Liver (tissue), 8 donors: ENCODE measurements at regions not wholly inside any gene's neighbourhood (a gene's known extent, or its start where the extent isn't known, plus 50 kb on each side); places are given as distances from the start of the nearest gene placed in this dataset.

Source experiments
- DNase-seq: peaks from one replicate; pipeline ENCODE4 v3.0.0-alpha.2; 2017; ENCODE audit warnings: low spot score
- H3K27ac ChIP-seq, 2 donors: one replicate each; pipeline ENCODE4 v1.7.0; 2013; ENCODE audit warnings: inconsistent platforms in 2 of 2, low read length in 2 of 2, control low read depth in 1 of 2, low read depth in 1 of 2, mild to moderate bottlenecking in 1 of 2
- H3K27me3 ChIP-seq, 4 donors: one replicate each; pipeline versions ENCODE4 v1.6.1 to v1.7.0; 2013; ENCODE audit warnings: low read length in 3 of 4, inconsistent platforms in 1 of 4, mild to moderate bottlenecking in 1 of 4, moderate library complexity in 1 of 4; ENCODE audit not compliant: control insufficient read depth in 4 of 4, insufficient read depth in 4 of 4
- H3K36me3 ChIP-seq, 4 donors: one replicate each; pipeline versions ENCODE4 v1.6.1 to v1.7.0; 2013; ENCODE audit warnings: low read length in 3 of 4, mild to moderate bottlenecking in 3 of 4, low read depth in 1 of 4, moderate library complexity in 1 of 4; ENCODE audit not compliant: control insufficient read depth in 4 of 4, insufficient read depth in 3 of 4
- H3K4me1 ChIP-seq, 4 donors: one replicate each; pipeline versions ENCODE4 v1.6.1 to v1.7.0; 2013; ENCODE audit warnings: low read length in 3 of 4, mild to moderate bottlenecking in 3 of 4, moderate library complexity in 1 of 4; ENCODE audit not compliant: control insufficient read depth in 4 of 4, insufficient read depth in 4 of 4
- H3K4me3 ChIP-seq, 3 donors: one replicate each; pipeline versions ENCODE4 v1.6.1 to v1.7.0; 2013; ENCODE audit warnings: low read length in 3 of 3, control low read depth in 1 of 3, low read depth in 1 of 3, mild to moderate bottlenecking in 1 of 3
- H3K9ac ChIP-seq, 2 donors: one replicate each; pipeline ENCODE4 v1.7.0; 2013; ENCODE audit warnings: low read length in 2 of 2, mild to moderate bottlenecking in 2 of 2, moderate library complexity in 2 of 2, control low read depth in 1 of 2, low read depth in 1 of 2
- H3K9me3 ChIP-seq, 4 donors: one replicate each; pipeline versions ENCODE4 v1.6.1 to v1.7.0; 2013; ENCODE audit warnings: low read length in 3 of 4; ENCODE audit not compliant: control insufficient read depth in 4 of 4
- ATF3 ChIP-seq: IDR thresholded peaks from 2 replicates; pipeline ENCODE4 v1.6.1; 2016; ENCODE audit warnings: antibody characterized with exemption
- CTCF ChIP-seq: fragments of 150-350 bp; IDR thresholded peaks from 2 replicates; pipeline ENCODE4 v1.5.1; 2017; ENCODE audit warnings: improper control_type of control experiment, low read depth, low read length; ENCODE audit not compliant: missing input control
- EGR1 ChIP-seq, 2 donors: IDR thresholded peaks; 2 replicates each; pipeline ENCODE4 v1.6.1; 2016 to 2018; ENCODE audit warnings: antibody characterized with exemption in 2 of 2, low read depth in 2 of 2
- FOXA1 ChIP-seq: IDR thresholded peaks from 2 replicates; pipeline ENCODE4 v1.6.1; 2016; ENCODE audit warnings: antibody characterized with exemption
- FOXA2 ChIP-seq: IDR thresholded peaks from 2 replicates; pipeline ENCODE4 v1.6.1; 2016; ENCODE audit warnings: antibody characterized with exemption
- GABPA ChIP-seq, 2 donors: IDR thresholded peaks in 1 of 2; conservative IDR thresholded peaks in 1 of 2; 2 replicates each; pipeline ENCODE4 v1.6.1; 2016; ENCODE audit warnings: antibody characterized with exemption in 2 of 2, mild to moderate bottlenecking in 1 of 2, moderate library complexity in 1 of 2
- HNF4A ChIP-seq, 2 donors: conservative IDR thresholded peaks; 2 replicates each; pipeline ENCODE4 v1.6.1; 2016; ENCODE audit warnings: antibody characterized with exemption in 2 of 2, mild to moderate bottlenecking in 2 of 2
- HNF4G ChIP-seq: IDR thresholded peaks from 2 replicates; pipeline ENCODE4 v1.6.1; 2016; ENCODE audit warnings: antibody characterized with exemption
- JUND ChIP-seq, 2 donors: IDR thresholded peaks; 2 replicates each; pipeline ENCODE4 v1.6.1; 2016; ENCODE audit warnings: antibody characterized with exemption in 2 of 2
- MAX ChIP-seq: IDR thresholded peaks from 2 replicates; pipeline ENCODE4 v1.6.1; 2016; ENCODE audit warnings: antibody characterized with exemption
- NR2F2 ChIP-seq: IDR thresholded peaks from 2 replicates; pipeline ENCODE4 v1.6.1; 2016; ENCODE audit warnings: antibody characterized with exemption
- RAD21 ChIP-seq, 2 donors: IDR thresholded peaks; 2 replicates each; pipeline ENCODE4 v1.6.1; 2016; ENCODE audit warnings: antibody characterized with exemption in 2 of 2, mild to moderate bottlenecking in 2 of 2
- REST ChIP-seq: IDR thresholded peaks from 2 replicates; pipeline ENCODE4 v1.6.1; 2016; ENCODE audit warnings: antibody characterized with exemption, mild to moderate bottlenecking
- RXRA ChIP-seq, 2 donors: IDR thresholded peaks; 2 replicates each; pipeline ENCODE4 v1.6.1; 2017 to 2018; ENCODE audit warnings: antibody characterized with exemption in 2 of 2, mild to moderate bottlenecking in 1 of 2
- SP1 ChIP-seq: IDR thresholded peaks from 2 replicates; pipeline ENCODE4 v1.6.1; 2018; ENCODE audit warnings: antibody characterized with exemption, mild to moderate bottlenecking
- TAF1 ChIP-seq: conservative IDR thresholded peaks from 2 replicates; pipeline ENCODE4 v1.6.1; 2016; ENCODE audit warnings: antibody characterized with exemption, mild to moderate bottlenecking
- YY1 ChIP-seq: IDR thresholded peaks from 2 replicates; pipeline ENCODE4 v1.6.1; 2016; ENCODE audit warnings: antibody characterized with exemption, mild to moderate bottlenecking
- ZBTB33 ChIP-seq: IDR thresholded peaks from 2 replicates; pipeline ENCODE4 v1.6.1; 2016; ENCODE audit warnings: antibody characterized with exemption
- WGBS: extraction: QIAGEN DNeasy Blood & Tissue Kit; methylation state at CpG from one replicate; pipeline ENCODE4 v1.1.7; 2013; 5-methylcytosine and 5-hydroxymethylcytosine counted together
- donor health status: healthy.
- donor health status: healthy.
- donor health status: healthy.
- donor health status: healthy.
- donor health status: healthy.

GRCh38 chr4:108270466-108271450, 102.0 kb upstream of the LEF1 start:
- TF ChIP-seq ATF3 (no peak), RAD21 (IDR thresholded peaks at IDR 0.05) (no peak), JUND (IDR thresholded peaks at IDR 0.05) (no peak), GABPA (IDR thresholded peaks at IDR 0.05 in 1 of 2, conservative IDR thresholded peaks at IDR 0.05 in 1 of 2) (no peak), HNF4A (conservative IDR thresholded peaks at IDR 0.05) (no peak), TAF1 (no peak), MAX (no peak), HNF4G (no peak), REST (no peak), FOXA2 (no peak), FOXA1 (no peak), EGR1 (IDR thresholded peaks at IDR 0.05; ENCODE audit: low read depth in 2 of 2) (no peak), YY1 (no peak), CTCF (no peak), ZBTB33 (no peak), NR2F2 (no peak), RXRA (IDR thresholded peaks at IDR 0.05) (no peak), SP1 (no peak)
- Histone ChIP-seq H3K4me1 (no peaks in the 10 kb centered on the region), H3K9ac (no peak overlapping the region), H3K4me3 (no peak overlapping the region), H3K9me3 (no peaks in the 10 kb centered on the region), H3K27me3 (no peaks in the 10 kb centered on the region), H3K36me3 (no peaks in the 10 kb centered on the region), H3K27ac (no peak overlapping the region)
- no peak for DNase-seq
- WGBS = 70% methylated on average over 6 of the region's 6 CpGs
